ENCODE measurements at regions not wholly inside any gene's neighbourhood (a gene's known extent, or its start where the extent isn't known, plus 50 kb on each side); places are given as distances from the start of the nearest gene placed in this dataset.

GRCh38 chr3:174618368-174619080 is 240.6 kb upstream of the NAALADL2 start:
- no peak for TF ChIP-seq CTCF (IDR thresholded peaks at IDR 0.05)
- no peak for TF ChIP-seq POLR2A (IDR thresholded peaks at IDR 0.05)

Measured in esophagus squamous epithelium (tissue), 4 donors.